CD4-positive, alpha-beta T cell (primary cell): ENCODE measurements at regions not wholly inside any gene's neighbourhood (a gene's known extent, or its start where the extent isn't known, plus 50 kb on each side); places are given as distances from the start of the nearest gene placed in this dataset.

ENCODE experiments used
- ATAC-seq: fragments of 200-7000 bp; cut with Tn5 transposase; one replicate; pipeline ENCODE4 v1.10.0; 2022; ENCODE audit warnings: mild to moderate bottlenecking; ENCODE audit not compliant: poor library complexity
- CTCF ChIA-PET: fragments of 350-600 bp; sonication (Branson Sonifier 250); formaldehyde crosslinking; loops from one replicate; lab custom pipeline; 2021; ENCODE audit warnings: antibody characterized with exemption, inconsistent platforms; lab: Charles Lee
- POLR2A ChIA-PET: fragments of 350-600 bp; sonication (Branson Sonifier 250); formaldehyde crosslinking; loops from one replicate; lab custom pipeline; 2021; ENCODE audit warnings: antibody characterized with exemption, inconsistent platforms; lab: Charles Lee
- DNase-seq, 14 experiments: peaks; one replicate each; pipeline ENCODE4 v3.0.0-alpha.2; 2013 to 2020; ENCODE audit warnings: mixed read lengths in 2 of 14
- H3K27ac ChIP-seq, 2 donors: one replicate each; pipeline versions ENCODE4 v1.5.1 to v1.7.0; 2013; ENCODE audit warnings: low read length in 2 of 2, low read depth in 1 of 2, mild to moderate bottlenecking in 1 of 2
- H3K27me3 ChIP-seq, 2 experiments: 1 replicate in 1 of 2; 2 replicates in 1 of 2; pipeline versions ENCODE4 v1.6.1 to v1.7.0; 2013; ENCODE audit warnings: low read length in 2 of 2, control low read depth in 1 of 2, mild to moderate bottlenecking in 1 of 2, moderate library complexity in 1 of 2; ENCODE audit not compliant: insufficient read depth in 2 of 2, control insufficient read depth in 1 of 2
- H3K36me3 ChIP-seq: one replicate; pipeline ENCODE4 v1.6.1; 2013; ENCODE audit warnings: low read length, control low read depth; ENCODE audit not compliant: insufficient read depth
- H3K4me1 ChIP-seq: one replicate; pipeline ENCODE4 v1.6.1; 2013; ENCODE audit warnings: low read length, control low read depth; ENCODE audit not compliant: insufficient read depth
- H3K4me3 ChIP-seq: one replicate; pipeline ENCODE4 v1.5.1; 2013; ENCODE audit warnings: mild to moderate bottlenecking, low read length, moderate library complexity
- H3K9me3 ChIP-seq, 2 experiments: 1 replicate in 1 of 2; 2 replicates in 1 of 2; pipeline versions ENCODE4 v1.6.1 to v1.7.0; 2013; ENCODE audit warnings: low read length in 2 of 2, mild to moderate bottlenecking in 2 of 2, control low read depth in 1 of 2, moderate library complexity in 1 of 2; ENCODE audit not compliant: control insufficient read depth in 1 of 2, insufficient read depth in 1 of 2
- H3K27ac Mint-ChIP-seq: one replicate; pipeline ENCODE4 v1.8.0; 2020; ENCODE audit warnings: mixed read lengths
- H3K27me3 Mint-ChIP-seq: one replicate; pipeline ENCODE4 v1.8.0; 2021; ENCODE audit warnings: mixed read lengths
- H3K36me3 Mint-ChIP-seq: one replicate; pipeline ENCODE4 v1.8.0; 2021; ENCODE audit warnings: low read depth, mixed read lengths
- H3K4me1 Mint-ChIP-seq: one replicate; pipeline ENCODE4 v1.8.0; 2021; ENCODE audit warnings: low read depth, mixed read lengths
- H3K4me3 Mint-ChIP-seq: one replicate; pipeline ENCODE4 v1.8.0; 2020; ENCODE audit warnings: mild to moderate bottlenecking, mixed read lengths
- H3K9me3 Mint-ChIP-seq: one replicate; pipeline ENCODE4 v1.8.0; 2020; ENCODE audit warnings: mixed read lengths
- intact Hi-C, 2 experiments: fragments of 100-400 bp; cut with DNase I in 1 of 2; cut with micrococcal nuclease in 1 of 2; formaldehyde crosslinking; loops; one replicate each; pipeline versions ENCODE4 v1.15.1 to v1.9.0; 2023 to 2025; cut with DNase I, micrococcal nuclease
- TF ChIP-seq, protein P1 (sequence below): fragments of 200-600 bp; IDR thresholded peaks from one replicate; pipeline ENCODE4 v1.8.0; 2022; ENCODE audit warnings: antibody characterized with exemption, mild to moderate bottlenecking

DNA sequence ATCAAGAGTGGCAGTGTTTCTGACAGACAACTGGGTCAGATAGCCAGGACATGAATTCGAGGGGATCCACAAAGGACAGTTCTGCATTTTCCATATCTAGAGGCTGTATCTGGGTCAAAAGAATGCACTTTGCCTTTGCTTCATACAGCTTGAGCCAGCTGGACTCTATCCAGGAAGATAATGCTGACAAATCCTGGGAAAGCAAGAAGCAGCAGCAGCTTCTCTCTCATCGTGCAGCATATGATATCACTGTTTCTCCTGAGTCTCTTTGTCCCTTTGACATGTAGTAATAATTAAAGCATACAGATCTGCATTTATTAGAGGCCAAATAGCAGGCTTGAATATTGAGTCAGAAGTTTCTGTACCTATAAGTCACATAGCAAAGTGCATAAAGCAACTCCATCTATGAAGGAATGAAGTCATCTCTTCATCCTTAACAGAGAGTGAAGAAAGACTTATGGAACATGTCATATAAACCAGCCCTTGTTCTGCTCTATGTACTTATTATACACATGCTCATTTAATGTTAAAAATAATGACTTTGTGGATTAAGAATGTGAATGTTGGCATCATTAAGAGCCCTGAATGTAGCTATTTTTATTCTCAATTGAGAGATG, 236.8 kb upstream of the GBE1 start:
- no peaks in the 10 kb centered on the region for H3K27me3 ChIP-seq
- Mint-ChIP-seq H3K27me3 (no peaks in the 10 kb centered on the region), H3K4me3 (no peak overlapping the region), H3K4me1 (no peaks in the 10 kb centered on the region), H3K36me3 (no peaks in the 10 kb centered on the region), H3K9me3 (peaks cover 2% of the 10 kb centered on the region), H3K27ac (no peak overlapping the region)
- DNase-seq (no peak), ATAC-seq (no peak)
- peaks cover 0 to 3% of the 10 kb centered on the region in 2 experiments for H3K9me3 ChIP-seq
- H3K4me1 ChIP-seq, result no peaks in the 10 kb centered on the region
- intact Hi-C loops, result no loop called here
- CTCF ChIA-PET, result no interaction called here
- H3K27ac ChIP-seq, result no peak overlapping the region
- TF ChIP-seq, protein P1, sequence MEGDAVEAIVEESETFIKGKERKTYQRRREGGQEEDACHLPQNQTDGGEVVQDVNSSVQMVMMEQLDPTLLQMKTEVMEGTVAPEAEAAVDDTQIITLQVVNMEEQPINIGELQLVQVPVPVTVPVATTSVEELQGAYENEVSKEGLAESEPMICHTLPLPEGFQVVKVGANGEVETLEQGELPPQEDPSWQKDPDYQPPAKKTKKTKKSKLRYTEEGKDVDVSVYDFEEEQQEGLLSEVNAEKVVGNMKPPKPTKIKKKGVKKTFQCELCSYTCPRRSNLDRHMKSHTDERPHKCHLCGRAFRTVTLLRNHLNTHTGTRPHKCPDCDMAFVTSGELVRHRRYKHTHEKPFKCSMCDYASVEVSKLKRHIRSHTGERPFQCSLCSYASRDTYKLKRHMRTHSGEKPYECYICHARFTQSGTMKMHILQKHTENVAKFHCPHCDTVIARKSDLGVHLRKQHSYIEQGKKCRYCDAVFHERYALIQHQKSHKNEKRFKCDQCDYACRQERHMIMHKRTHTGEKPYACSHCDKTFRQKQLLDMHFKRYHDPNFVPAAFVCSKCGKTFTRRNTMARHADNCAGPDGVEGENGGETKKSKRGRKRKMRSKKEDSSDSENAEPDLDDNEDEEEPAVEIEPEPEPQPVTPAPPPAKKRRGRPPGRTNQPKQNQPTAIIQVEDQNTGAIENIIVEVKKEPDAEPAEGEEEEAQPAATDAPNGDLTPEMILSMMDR, result no peak
- H3K36me3 ChIP-seq, result no peaks in the 10 kb centered on the region
- no peak overlapping the region for H3K4me3 ChIP-seq
- POLR2A ChIA-PET, result no interaction called here

- H3K36me3 Mint-ChIP-seq, result no peaks in the 10 kb centered on the region
- H3K4me1 Mint-ChIP-seq, result no peaks in the 10 kb centered on the region
- CTCF ChIA-PET, result no interaction called here
- H3K4me3 Mint-ChIP-seq, result no peak overlapping the region
- DNase-seq (no peak), ATAC-seq (no peak)
- POLR2A ChIA-PET, result no interaction called here
- H3K27ac Mint-ChIP-seq, result no peak overlapping the region
- H3K27me3 Mint-ChIP-seq, result no peaks in the 10 kb centered on the region
- Histone ChIP-seq H3K27me3 (no peaks in the 10 kb centered on the region), H3K27ac (no peak overlapping the region), H3K4me3 (no peak overlapping the region), H3K9me3 (peaks cover 0 to 3% of the 10 kb centered on the region in 2 experiments), H3K4me1 (no peaks in the 10 kb centered on the region), H3K36me3 (no peaks in the 10 kb centered on the region)
- intact Hi-C loops, result no loop called here
- H3K9me3 Mint-ChIP-seq, result peaks cover 2% of the 10 kb centered on the region
- TF ChIP-seq, protein P1, result no peak
Measured at GRCh38 chr3:81997390-81997789, 235.9 kb upstream of the GBE1 start.

DNA sequence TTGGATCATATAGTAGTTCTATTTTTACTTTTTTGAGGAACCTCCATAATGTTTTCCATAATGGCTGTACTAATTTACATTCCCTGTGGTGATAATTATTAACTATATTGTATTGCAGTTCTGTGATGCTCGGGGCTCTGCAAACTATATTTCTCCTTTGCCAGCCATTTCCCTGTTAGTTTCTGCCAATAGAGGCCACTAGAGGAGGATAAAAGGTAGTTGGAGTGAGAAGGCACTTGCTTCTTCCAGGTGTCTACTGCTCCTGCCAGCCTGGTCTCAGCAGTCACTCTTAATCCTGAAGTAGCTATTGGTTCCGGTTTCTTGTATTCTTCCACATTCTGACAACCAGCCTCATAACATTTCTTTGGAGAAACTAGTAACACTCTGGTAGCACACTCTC, 233.9 kb upstream of the GBE1 start:
- peaks cover 2% of the 10 kb centered on the region for H3K9me3 Mint-ChIP-seq
- DNase-seq, result no peak
- intact Hi-C loops, result no loop called here
- no peaks in the 10 kb centered on the region for H3K36me3 ChIP-seq
- H3K9me3 ChIP-seq, result peaks cover 0 to 3% of the 10 kb centered on the region in 2 experiments
- no peaks in the 10 kb centered on the region for H3K4me1 ChIP-seq
- H3K4me3 Mint-ChIP-seq, result no peak overlapping the region
- ChIA-PET POLR2A (no interaction called here), CTCF (interaction anchor here (0.6 kb wide), 1 partner anchor 1172 kb away, joined by 3 read pairs; no protein-coding TSS in a partner anchor)
- no peaks in the 10 kb centered on the region for H3K27me3 ChIP-seq
- TF ChIP-seq, protein P1, result no peak
- no peaks in the 10 kb centered on the region for H3K27me3 Mint-ChIP-seq
- H3K36me3 Mint-ChIP-seq, result no peaks in the 10 kb centered on the region
- H3K4me1 Mint-ChIP-seq, result no peaks in the 10 kb centered on the region
- no peak overlapping the region for H3K27ac Mint-ChIP-seq
- no peak for ATAC-seq
- no peak overlapping the region for H3K27ac ChIP-seq
- no peak overlapping the region for H3K4me3 ChIP-seq
